ENCODE measurements at regions not wholly inside any gene's neighbourhood (a gene's known extent, or its start where the extent isn't known, plus 50 kb on each side); places are given as distances from the start of the nearest gene placed in this dataset.

DNA sequence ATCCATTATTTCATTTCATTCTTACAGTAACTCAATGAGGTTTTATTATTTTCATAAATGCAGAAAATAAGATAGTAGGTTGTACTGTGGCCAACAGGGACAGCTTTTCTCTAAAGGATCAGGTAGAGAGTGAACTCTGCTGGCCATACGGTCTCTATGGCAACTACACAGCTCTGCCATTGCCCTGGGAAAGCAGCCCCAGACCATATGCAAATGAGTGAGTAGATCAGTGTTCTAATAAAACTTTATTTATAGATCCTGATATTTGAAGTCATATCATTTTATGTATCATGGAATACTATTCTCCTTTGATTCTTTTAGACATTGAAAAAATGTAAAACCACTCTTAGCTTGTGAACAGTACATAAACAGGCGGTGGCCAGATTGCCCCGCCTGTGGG, 192.5 kb upstream of the RREB1 start:
- TF ChIP-seq, protein P1, sequence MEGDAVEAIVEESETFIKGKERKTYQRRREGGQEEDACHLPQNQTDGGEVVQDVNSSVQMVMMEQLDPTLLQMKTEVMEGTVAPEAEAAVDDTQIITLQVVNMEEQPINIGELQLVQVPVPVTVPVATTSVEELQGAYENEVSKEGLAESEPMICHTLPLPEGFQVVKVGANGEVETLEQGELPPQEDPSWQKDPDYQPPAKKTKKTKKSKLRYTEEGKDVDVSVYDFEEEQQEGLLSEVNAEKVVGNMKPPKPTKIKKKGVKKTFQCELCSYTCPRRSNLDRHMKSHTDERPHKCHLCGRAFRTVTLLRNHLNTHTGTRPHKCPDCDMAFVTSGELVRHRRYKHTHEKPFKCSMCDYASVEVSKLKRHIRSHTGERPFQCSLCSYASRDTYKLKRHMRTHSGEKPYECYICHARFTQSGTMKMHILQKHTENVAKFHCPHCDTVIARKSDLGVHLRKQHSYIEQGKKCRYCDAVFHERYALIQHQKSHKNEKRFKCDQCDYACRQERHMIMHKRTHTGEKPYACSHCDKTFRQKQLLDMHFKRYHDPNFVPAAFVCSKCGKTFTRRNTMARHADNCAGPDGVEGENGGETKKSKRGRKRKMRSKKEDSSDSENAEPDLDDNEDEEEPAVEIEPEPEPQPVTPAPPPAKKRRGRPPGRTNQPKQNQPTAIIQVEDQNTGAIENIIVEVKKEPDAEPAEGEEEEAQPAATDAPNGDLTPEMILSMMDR (IDR thresholded peaks at IDR 0.05; ENCODE audit: poor library complexity): no peak
- TF ChIP-seq EZH2 (IDR thresholded peaks at IDR 0.05; ENCODE audit: borderline replicate concordance) (no peak), EZH2phosphoT487 (IDR thresholded peaks at IDR 0.05; ENCODE audit: low read depth, severe bottlenecking, unreplicated experiment) (no peak)
